LNCaP clone FGC (cell line): ENCODE measurements at regions not wholly inside any gene's neighbourhood (a gene's known extent, or its start where the extent isn't known, plus 50 kb on each side); places are given as distances from the start of the nearest gene placed in this dataset.

Experiments
- DNase-seq: peaks from one replicate; pipeline ENCODE4 v3.0.0-alpha.2; 2011; ENCODE audit warnings: low read depth
- H3K4me3 ChIP-seq: 2 replicates; pipeline ENCODE4 v1.5.1; 2011; ENCODE audit warnings: mild to moderate bottlenecking, low read depth, low read length, control low read depth
- TF ChIP-seq, protein P1 (sequence below): IDR thresholded peaks from 2 replicates; pipeline ENCODE4 v1.5.1; 2012; ENCODE audit warnings: mild to moderate bottlenecking; ENCODE audit not compliant: control insufficient read depth, insufficient read depth; ENCODE audit errors: extremely low read depth

DNA sequence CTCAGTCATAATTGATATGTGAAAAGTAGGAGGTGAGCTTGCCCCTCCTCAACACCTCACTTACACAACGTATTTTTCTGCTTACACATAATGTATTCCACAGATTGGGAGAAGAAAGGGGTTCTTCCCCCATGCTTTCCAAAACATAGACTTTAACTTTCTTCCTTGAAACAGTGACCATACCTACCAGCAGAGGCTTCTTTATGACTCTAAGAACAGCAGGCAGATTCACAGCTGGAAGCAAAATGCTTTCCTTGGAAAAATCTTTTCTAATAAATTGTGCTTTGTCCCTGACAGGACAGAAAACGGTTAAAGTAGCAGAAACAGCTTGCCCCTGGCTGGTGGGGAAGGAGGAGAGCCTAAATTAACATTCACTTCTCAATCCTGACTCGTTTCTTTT is 629.1 kb upstream of the IMPG1 start:
- TF ChIP-seq, protein P1, sequence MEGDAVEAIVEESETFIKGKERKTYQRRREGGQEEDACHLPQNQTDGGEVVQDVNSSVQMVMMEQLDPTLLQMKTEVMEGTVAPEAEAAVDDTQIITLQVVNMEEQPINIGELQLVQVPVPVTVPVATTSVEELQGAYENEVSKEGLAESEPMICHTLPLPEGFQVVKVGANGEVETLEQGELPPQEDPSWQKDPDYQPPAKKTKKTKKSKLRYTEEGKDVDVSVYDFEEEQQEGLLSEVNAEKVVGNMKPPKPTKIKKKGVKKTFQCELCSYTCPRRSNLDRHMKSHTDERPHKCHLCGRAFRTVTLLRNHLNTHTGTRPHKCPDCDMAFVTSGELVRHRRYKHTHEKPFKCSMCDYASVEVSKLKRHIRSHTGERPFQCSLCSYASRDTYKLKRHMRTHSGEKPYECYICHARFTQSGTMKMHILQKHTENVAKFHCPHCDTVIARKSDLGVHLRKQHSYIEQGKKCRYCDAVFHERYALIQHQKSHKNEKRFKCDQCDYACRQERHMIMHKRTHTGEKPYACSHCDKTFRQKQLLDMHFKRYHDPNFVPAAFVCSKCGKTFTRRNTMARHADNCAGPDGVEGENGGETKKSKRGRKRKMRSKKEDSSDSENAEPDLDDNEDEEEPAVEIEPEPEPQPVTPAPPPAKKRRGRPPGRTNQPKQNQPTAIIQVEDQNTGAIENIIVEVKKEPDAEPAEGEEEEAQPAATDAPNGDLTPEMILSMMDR, result no peak
- no peak for DNase-seq

DNA sequence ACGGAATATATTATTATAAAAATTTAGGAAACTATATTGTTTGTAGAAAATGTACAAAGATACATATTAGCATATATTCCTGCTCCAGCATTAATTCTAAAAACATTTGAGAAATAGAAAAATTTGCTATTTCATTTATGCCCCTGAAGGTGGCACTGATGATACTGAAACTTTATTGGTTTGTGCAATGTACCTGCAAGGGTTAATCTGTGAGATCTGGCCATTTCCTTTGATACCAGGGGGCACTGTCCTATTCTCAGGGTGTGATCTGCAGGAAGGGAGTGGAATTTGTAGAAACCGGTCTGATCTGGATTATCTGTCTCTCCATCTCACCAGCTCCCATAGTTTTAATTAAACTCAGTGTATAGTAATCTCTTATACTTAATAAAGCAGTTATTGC is 625.1 kb upstream of the IMPG1 start:
- TF ChIP-seq, protein P1, result peak; percentile 52
- DNase-seq, result no peak
- H3K4me3 ChIP-seq, result no peak overlapping the region

More for the DNA sequence above, 629.1 kb upstream of the IMPG1 start:
- no peak overlapping the region for H3K4me3 ChIP-seq

DNA sequence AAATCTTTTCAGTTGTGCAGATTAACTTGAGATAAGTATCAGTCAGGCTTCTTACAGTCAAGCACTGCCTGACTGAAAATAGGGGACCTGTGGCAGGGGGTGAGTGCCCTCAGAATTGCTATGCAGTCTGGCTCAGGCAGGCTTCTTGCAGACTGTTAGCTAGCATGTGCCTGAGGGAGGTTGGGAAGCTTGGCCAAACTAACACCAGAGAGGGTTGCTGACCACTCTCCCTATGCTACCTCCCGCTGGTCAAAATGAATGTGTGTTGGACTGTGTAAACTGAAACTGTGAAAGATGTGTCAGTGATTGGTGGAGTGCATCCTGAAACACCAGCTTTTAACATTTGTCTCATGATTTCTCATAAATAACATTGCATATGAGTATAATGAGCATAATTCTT is 622.3 kb upstream of the IMPG1 start:
- TF ChIP-seq, protein P1, result no peak
- no peak for DNase-seq
- H3K4me3 ChIP-seq, result no peak overlapping the region

DNA sequence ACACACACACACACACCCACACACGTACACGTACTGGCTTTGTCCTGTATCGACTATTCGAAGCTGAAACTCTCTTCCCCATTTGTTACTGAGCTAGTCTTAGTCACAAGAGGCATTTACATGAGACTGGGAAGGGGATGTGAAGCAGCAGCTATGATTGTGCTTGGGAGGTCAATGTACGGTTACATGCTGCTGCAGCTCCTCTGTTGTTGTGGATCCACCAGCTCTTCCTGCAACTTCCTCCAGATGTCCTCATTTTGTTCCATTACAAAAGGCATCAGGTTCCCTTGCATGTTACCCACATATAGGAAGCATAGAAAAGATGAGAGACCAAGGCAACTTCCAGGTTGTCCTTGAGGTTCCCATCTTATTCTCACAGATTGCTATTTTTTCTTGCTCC is 612.4 kb upstream of the IMPG1 start:
- DNase-seq, result no peak
- TF ChIP-seq, protein P1, result peak; percentile 41

DNA sequence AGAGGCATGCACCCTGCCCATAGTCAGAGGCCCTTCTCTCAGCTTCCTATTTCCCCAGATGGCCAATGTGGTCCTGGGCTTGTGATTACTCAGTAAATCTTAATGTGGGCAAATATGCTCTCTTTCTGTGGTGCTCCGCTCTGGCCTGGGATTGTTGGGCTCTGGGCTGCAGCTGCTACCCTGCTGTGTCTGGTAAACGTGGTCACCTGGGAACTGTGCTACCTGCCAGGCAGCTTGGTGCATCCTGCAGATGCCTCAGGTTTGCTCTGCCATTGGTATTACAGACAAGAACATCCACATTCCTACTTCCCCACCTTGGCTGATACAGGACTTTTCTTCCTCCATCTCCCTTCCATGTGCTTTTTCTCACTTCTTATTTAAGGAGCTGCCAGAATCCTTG is 611.5 kb upstream of the IMPG1 start:
- TF ChIP-seq, protein P1, result no peak
- H3K4me3 ChIP-seq, result no peak overlapping the region
- DNase-seq, result no peak

More for the DNA sequence above, 612.4 kb upstream of the IMPG1 start:
- H3K4me3 ChIP-seq, result no peak overlapping the region

DNA sequence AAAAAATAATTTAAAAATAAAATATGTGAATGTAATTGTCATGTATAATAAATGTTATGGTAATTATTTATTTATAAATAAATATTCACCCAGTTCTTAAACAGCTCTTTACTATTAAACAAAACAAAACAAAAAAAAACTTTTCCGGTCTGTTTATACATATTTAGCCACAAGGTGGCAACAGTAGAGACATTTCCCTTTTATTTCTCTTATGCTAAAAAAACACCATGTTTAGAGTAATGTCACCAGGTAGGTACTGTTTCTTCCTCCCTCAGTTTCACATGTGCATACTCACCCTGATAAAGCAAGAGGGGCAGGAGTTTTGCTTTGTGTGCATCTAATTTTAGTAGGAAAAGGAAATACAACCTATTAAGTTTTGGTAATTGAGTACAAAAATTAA is 610.4 kb upstream of the IMPG1 start:
- no peak overlapping the region for H3K4me3 ChIP-seq
- DNase-seq, result no peak
- TF ChIP-seq, protein P1, result peak; percentile 30

DNA sequence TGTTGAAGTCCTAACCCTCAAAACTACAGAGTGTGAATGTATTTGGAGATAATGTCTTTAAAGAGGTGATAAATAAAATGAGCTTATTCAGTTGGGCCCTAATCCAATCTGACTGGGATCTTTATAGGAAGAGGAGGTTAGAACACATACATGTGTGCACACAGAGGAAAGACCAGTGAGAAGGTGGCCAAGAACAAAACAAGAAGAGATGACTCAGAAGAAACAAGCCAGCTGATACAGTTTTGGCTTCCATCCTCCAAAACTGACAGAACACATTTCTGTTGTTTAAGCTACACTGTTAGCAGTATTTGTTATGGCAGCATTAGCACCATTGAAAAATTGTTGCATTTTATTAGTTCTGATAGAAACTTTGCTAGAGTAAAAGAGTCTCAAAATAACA is 609.3 kb upstream of the IMPG1 start:
- peak; percentile 75 for DNase-seq
- no peak overlapping the region for H3K4me3 ChIP-seq
- TF ChIP-seq, protein P1, result no peak
